Inflammatory macrophage (primary cell): ENCODE measurements at regions not wholly inside any gene's neighbourhood (a gene's known extent, or its start where the extent isn't known, plus 50 kb on each side); places are given as distances from the start of the nearest gene placed in this dataset.
"Not testable (repeated sequence)": the region's sequence is repeated elsewhere in the genome, so short reads cannot be mapped to it uniquely, and the experiment has no call there.

Experiments used
- DNase-seq, 2 donors: peaks; one replicate each; pipeline ENCODE4 v3.0.0-alpha.2; 2020 to 2022

DNA sequence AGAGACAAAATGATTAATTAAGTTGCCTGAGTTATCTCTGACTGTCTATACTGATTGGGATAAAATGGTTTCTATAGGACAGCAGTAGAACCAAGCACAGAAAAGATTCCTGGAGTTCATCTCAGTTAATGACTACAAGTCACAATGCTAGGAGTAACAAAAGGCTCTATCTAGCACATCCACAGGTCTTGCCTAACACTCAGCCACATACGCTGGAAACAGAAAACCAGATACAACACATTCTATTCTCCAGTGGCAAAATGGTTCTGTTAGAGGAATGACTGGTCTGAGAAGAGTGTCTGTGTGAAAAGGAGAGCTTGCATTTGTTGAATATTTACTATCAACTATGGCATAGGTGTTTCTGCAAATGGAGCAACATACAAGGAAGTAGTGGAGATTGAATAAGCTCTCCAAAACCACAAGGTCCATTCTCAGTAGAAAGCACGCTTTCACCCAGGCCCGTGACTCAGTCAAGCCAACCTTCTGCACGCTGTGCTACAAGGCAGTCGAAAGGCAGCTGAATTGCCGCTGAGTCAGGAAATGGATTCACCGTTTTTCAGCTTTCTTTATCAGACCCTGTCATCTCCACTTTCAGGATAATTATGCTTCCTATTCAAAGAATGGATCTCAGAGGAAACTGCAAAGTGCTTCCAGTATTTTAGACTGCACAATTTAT lies 761.5 kb downstream of the EFNB2 start:
- DNase-seq, result no peak

GRCh38 chr13:105773241-105773640 lies 762.2 kb downstream of the EFNB2 start:
- no peak for DNase-seq

DNA sequence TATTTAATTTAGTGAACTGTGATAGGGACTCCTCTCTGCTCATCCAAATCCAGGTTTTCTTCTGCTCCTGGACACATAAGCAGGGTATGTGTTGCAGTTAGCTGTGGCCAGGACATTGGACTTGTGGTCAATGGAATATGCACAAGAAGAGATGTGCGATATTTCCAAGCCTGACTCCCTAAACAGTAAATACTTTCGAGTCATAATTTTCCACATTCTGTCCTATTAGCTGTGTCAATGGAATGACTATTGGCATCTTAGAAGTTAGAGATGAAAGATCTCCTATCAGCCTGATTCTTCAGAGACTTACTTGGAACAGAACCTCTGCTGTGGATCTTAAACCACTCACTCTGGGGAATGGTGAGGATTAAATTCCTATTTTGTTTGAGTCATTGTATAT lies 771.0 kb downstream of the EFNB2 start:
- DNase-seq, result no peak

DNA sequence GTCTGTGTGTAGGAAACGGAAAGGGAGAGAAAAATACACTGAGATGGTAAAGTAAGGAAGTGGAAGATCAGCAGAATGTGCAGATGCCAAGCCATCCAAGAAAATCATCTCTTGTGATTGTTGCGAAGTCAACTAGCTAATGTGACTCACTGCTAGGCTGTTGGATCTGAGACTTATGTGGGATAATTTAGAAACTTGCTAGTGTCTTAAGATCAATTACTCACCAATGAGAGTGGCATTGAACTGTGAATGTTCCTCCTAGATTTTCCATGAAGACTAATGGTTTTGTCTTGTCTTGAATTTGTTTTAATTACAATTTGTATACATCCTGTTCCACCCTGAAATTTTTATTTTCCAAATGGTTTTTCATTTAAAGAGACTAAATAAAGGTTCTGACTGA lies 771.6 kb downstream of the EFNB2 start:
- DNase-seq, result no peak

- DNase-seq, result no peak
These were observed 773.4 kb downstream of the EFNB2 start for GRCh38 chr13:105762096-105762495.

DNA sequence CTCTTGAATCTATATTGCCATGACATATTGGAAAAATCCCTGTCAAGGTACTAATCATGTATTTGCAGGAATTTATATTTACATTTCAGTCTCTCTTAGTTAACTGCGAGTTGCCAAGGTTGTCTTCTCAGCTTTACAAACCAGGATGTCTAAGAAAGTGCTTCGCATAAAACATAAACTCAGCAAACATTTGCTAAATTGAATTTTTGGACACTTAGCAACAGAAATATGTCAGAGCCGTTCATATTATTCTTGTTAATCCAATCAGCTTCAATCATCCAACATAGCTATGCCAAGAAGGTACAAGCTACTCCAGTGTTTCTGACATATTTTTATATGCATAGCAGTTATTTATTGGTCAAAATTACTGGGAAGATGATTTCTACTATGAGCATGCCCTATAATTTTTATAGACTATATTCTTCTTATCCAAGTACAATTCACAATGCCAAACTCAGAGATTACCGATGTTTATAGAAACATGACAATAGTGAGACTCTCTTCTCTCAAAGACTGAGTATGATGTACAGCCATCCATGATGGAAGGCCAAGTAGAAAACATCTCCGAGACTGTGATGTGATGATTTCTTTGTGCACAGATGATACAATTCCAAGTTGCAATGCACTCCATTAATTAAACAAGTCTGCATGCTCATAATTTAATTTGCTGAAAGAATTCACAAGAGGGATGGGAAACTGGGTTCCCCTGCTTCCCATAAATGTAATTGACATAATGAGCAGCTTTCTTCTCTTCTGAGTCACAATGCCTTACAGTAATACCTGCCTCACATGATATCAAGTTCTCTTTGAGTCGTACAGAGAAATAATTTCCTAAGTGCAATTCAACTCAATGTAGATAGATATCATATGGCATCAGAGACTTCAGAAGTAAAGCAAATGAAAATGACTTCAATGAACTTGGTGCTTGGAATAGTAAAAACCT lies 776.3 kb downstream of the EFNB2 start:
- DNase-seq, result no peak

DNA sequence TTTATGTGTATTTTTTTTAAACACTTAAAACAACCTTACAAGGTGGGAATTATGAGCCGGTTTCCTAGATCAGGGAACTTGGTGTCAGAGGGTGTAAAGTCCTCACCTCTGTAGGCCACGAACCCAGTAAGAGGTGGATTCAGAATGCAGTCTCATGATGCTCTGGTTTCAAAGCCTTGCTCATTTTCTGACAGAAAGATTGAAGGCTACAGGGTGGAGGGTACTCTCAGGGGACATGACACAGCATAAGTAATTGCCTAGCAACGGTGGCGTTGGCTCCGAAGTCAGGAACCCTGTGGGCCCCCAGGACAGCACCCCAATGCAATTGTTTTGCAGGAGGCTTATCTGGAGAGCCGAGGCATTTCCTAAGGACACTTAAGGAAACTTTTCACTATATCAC lies 794.7 kb downstream of the EFNB2 start:
- DNase-seq, result no peak

GRCh38 chr13:105737688-105738087 lies 797.8 kb downstream of the EFNB2 start:
- no peak for DNase-seq

- DNase-seq, result no peak
These were observed 800.2 kb downstream of the EFNB2 start for GRCh38 chr13:105735281-105735680.

DNA sequence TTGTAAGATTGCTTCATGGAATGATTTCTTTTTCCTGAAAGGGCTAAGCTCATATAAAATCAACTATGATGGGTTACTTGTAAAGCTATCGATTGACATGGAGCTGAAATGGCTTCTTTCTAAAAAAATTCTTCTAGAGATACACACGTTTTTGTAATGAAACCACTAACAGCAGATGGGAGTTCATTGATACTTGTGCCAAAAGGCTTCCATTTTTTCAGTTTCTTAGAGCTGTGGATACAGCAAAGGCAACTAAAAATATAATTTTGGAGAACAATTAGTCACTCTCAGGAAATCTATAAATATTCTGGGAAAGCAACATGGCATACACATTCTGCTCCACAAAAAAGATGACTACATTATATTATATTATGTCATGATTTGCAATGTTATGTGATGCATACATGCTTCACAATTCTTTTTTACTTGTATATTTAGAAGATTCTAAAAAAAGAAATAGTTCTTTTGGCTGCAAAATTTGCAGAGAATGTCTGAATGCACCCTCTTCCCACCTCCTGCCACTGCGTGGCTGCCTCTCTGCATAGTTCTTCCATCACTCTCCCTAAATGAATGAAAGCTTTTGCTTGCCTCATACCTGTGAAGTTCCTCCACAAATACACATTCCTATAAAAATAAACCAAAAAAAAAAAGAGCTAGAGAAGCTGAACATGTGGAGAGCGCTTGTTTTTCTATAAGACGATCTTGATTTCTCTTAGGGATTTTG lies 802.5 kb downstream of the EFNB2 start:
- no peak for DNase-seq

- no peak for DNase-seq
These were observed 809.6 kb downstream of the EFNB2 start for GRCh38 chr13:105725887-105726286.

DNA sequence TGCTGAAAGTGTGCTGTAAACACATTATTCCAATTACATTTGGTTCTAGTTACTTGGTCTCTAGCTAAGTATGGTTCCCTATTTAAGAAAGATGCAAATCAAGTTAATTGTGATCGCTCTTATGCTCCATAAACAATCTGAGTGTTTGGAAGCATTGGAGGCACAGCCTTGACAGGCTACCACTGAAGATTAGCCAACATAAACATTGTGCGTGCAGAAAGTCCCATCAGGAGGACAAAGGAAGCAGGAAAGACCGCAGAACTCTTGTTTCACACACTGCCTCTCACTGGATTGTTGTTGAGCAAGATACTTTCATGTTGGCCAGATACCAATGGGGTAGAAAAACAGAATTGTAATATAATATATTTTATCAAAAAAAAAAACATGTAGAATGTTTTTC lies 814.4 kb downstream of the EFNB2 start:
- DNase-seq, result no peak

DNA sequence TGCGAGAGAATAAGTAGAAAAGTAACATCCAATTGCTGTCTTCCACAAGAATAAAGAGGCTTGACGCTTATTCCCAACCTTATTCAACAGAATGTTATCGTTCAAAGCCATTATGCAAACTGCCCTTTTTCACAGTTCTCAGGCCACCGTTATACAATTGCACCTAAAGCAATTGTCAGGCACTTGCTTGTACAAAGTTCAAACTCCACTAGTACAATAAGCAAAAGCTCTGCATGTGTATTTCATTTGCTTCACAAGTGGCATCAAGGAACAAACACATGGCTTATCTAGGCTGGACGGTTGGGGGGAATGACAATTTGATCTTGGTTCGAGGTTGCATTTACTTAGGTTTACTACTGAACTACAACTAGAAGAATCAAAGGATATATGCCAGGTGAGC lies 815.6 kb downstream of the EFNB2 start:
- no peak for DNase-seq

DNA sequence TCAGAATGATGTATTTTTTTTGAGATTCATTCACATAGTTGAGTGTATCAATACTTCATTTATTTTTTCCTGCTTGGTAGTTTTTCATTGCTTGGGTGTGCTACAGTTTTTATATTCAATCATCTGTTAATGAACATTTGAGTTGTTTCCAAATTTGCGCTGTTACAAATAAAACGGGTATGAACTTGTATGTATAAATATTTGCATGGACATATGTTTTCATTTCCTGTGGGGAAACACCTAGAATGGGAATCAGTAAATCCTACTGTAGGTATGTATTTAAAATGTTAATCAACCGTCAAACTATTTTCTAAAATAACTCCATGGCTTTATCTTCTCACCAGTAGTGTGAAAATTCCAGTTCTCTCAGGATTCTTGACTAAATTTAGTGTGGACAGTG lies 826.3 kb downstream of the EFNB2 start:
- no peak for DNase-seq

GRCh38 chr13:105703843-105704242 lies 831.6 kb downstream of the EFNB2 start:
- no peak for DNase-seq

GRCh38 chr13:105702441-105702840 lies 833.0 kb downstream of the EFNB2 start:
- no peak for DNase-seq

GRCh38 chr13:105692769-105693168 lies 842.7 kb downstream of the EFNB2 start:
- DNase-seq, result no peak

GRCh38 chr13:105684216-105684615 lies 851.2 kb downstream of the EFNB2 start:
- no peak for DNase-seq

DNA sequence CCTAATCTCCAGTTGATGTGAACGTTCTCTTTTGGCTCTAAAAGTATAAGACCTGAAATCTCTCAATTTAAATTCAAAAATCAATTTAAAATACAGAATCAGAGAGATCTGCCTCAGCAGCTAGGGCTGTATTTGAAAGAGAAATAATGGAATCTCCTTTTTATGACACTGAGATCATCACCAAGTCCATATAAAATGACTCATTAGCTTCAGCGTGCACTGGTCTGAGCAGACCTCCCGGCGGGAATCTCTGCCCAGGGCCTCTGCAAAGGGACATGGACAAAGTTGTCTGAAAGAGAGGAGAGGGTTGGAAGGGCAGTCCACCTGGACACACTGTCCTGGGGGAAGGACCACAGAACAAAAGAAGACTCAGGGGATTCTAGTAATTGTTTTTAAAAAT lies 855.6 kb downstream of the EFNB2 start:
- no peak for DNase-seq

GRCh38 chr13:105678072-105678471 lies 857.4 kb downstream of the EFNB2 start:
- no peak for DNase-seq

DNA sequence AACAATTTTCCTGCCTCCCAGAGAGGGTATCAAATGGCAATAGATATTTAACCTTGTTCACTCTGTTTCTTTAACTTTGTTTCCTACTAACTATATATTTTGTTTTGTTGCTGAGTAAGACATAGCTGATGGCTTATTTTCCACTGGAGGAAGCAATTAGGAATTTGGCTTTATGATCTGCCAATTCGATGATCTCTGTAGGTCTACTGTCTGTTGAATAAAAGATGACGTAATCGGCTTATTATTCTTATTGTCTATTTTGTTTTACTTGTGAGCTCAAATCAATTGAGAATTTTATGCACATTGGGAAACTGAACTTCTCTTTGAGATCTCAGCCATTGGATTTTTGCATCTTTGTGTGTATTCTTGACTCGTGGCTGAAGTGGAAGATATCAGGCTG lies 862.6 kb downstream of the EFNB2 start:
- no peak for DNase-seq

DNA sequence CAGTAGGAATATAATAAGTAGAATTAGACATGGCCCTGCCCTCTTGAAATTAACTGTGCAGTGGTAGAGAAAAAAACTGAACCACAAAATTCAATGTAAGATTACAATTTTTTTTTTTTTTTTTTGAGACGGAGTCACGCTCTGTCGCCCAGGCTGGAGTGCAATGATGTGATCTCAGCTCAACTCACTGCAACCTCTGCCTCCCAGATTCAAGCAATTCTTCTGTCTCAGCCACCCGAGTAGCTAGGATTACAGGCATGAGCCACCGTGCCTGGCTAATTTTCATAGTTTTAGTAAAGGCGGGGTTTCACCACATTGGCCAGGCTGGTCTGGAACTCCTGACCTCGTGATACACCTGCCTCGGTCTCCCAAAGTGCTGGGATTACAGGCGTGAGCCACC lies 864.3 kb downstream of the EFNB2 start:
- DNase-seq, result not testable (repeated sequence)

DNA sequence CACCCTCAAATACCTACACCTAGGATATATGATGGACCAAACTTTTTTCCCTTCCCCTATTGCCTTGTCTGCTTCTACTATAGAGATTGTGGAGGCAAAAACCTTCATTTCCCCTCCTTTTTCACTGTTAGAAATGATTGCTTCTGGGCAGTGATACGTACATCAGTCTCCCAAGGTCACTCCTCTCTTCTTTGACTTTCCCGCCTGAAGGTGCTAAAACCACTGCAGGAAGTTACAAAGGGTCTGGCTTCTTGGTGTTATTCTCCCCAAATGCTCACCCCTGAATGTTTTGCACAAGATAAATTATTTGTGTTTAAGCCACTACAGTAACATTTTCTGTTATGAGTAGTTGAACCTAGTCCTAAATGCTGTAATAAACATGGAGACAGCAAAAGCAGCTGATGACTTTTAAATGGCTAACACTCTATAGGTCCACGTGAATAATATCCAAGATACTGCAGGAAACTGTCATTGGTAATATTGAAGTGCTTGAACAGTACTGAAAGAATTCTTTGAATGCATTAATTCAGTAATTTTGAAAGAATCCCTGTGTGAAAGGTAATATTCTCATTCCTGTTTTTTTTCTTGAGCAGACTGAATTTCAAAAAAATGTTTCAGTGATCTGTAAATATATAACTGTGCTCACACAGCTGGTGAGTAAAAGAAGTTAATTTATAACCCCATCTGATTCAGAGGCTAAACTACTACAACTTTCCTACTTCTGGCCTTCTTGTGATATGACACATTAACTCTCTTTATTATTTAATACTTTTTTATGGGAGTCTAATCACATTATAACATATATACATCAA lies 865.1 kb downstream of the EFNB2 start:
- no peak for DNase-seq
